SK-N-MC (cell line): ENCODE measurements at regions not wholly inside any gene's neighbourhood (a gene's known extent, or its start where the extent isn't known, plus 50 kb on each side); places are given as distances from the start of the nearest gene placed in this dataset.

ENCODE experiments used
- DNase-seq: peaks from one replicate; pipeline ENCODE4 v3.0.0-alpha.2; 2011; ENCODE audit warnings: low read depth, low spot score
- H3K27ac ChIP-seq: fragments of 200-600 bp; sonication (generic); 2 replicates; pipeline ENCODE4 v1.5.1; 2016; ENCODE audit warnings: mixed run types
- H3K36me3 ChIP-seq: fragments of 200-600 bp; sonication (generic); 2 replicates; pipeline ENCODE4 v1.6.1; 2017; ENCODE audit warnings: antibody characterized with exemption, low read length, mixed read lengths; ENCODE audit not compliant: insufficient read depth
- H3K4me3 ChIP-seq: fragments of 200-600 bp; sonication (generic); 2 replicates; pipeline ENCODE4 v1.5.1; 2016
- H3K9ac ChIP-seq: fragments of 200-600 bp; sonication (generic); 2 replicates; pipeline ENCODE4 v1.8.0; 2017; ENCODE audit warnings: mixed run types, mixed read lengths; ENCODE audit not compliant: insufficient read length
- H3K9me3 ChIP-seq: fragments of 200-600 bp; sonication (generic); 2 replicates; pipeline ENCODE4 v1.6.1; 2017; ENCODE audit warnings: low read depth, mild to moderate bottlenecking, antibody characterized with exemption, low read length, moderate library complexity, mixed read lengths
- EZH2 ChIP-seq: fragments of 200-600 bp; sonication (generic); IDR thresholded peaks from one replicate; pipeline ENCODE4 v1.6.1; 2017; ENCODE audit warnings: antibody characterized with exemption
- FOXP2 ChIP-seq: optimal IDR thresholded peaks from 2 replicates; pipeline ENCODE3; 2011; ENCODE audit warnings: mild to moderate bottlenecking, moderate library complexity; ENCODE audit not compliant: insufficient read depth; ENCODE audit errors: extremely low read length, control extremely low read depth
- POLR2AphosphoS5 ChIP-seq: IDR thresholded peaks from 2 replicates; pipeline ENCODE4 v1.6.1; 2012; ENCODE audit warnings: mild to moderate bottlenecking, low read depth, low read length, borderline replicate concordance

DNA sequence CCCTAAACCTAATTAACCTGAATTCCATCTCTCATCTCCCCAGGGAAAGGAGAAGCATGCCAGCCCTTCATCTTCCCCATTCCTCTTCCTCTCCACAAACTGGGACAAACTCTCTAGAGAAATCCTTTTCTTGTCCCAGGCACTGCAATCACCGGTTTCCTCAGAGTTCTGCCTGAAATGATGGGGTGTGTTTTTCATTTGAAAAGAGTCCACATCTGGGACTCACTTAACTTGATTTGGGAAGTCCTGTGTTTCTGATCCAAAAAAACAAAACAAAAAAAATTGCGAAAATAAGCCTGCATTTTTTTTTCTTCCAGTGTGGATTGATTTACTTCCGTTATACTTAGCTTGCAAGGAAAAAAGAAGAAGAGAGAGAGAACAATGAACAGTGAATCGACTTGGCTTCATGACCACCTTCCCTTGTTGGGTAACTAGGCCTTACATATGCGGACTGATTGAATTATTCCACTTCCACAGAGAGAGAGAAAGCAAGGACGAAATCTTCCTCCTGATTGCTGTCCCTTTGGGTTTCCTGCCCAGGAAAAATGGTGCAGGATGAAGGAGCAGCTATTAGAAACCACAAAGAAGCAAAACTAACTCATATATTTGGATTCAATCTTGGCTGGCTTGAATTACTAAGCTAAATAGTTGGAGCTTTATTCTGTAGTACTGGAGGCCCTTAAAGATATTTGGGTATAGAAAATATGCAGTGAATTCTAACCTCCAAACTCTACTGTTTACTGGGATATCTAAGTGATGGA, 506.2 kb upstream of the TBX3 start:
- H3K36me3 ChIP-seq = no peaks in the 10 kb centered on the region
- H3K27ac ChIP-seq = no peak overlapping the region
- TF ChIP-seq POLR2AphosphoS5 = no peak
- no peak for TF ChIP-seq EZH2
- TF ChIP-seq FOXP2 = no peak
- no peaks in the 10 kb centered on the region for H3K9me3 ChIP-seq
- no peak for DNase-seq
- H3K9ac ChIP-seq = no peak overlapping the region
- H3K4me3 ChIP-seq = no peak overlapping the region

DNA sequence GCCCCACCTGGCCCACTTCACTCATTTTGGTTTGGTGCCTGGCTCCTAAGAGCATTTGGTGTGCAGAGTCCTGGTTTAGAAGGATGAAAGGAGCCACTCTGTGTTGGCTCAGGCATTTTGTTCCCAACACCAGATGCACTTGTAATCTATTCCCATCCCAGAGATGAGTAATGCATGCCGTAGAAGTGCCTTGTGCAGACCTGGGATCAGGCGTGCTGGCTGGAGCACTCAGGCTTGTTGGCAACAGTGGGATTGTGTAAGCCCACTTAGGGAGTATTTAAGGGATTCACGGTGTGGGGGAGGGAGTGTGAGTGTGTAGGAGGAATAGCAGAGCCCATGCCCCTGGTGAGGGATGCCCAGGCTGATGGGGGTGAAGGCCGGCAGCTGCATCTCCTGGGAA, 501.5 kb upstream of the TBX3 start:
- no peaks in the 10 kb centered on the region for H3K36me3 ChIP-seq
- no peaks in the 10 kb centered on the region for H3K9me3 ChIP-seq
- H3K4me3 ChIP-seq = no peak overlapping the region
- no peak for TF ChIP-seq FOXP2
- no peak for TF ChIP-seq EZH2
- no peak for TF ChIP-seq POLR2AphosphoS5
- DNase-seq = no peak
- H3K27ac ChIP-seq = no peak overlapping the region
- no peak overlapping the region for H3K9ac ChIP-seq

DNA sequence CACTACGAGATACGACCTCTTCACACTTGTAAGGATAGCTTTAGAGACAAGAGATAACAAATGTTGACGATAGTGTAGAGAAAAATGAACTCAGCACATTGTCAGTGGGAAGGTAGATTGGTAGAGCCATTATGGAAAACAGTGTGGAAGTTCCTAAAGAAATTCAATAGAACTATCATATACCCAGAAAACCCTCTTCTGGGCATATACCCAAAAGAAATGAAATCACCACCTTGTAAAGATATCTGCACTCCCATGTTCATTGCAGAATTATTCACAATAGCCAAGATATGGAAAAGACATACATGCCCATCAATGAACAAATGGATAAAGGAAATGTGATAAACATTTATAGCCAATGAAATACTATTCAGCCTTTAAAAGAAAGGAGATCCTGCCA, 499.8 kb upstream of the TBX3 start:
- no peak overlapping the region for H3K9ac ChIP-seq
- TF ChIP-seq EZH2 (no peak), POLR2AphosphoS5 (no peak), FOXP2 (no peak)
- H3K4me3 ChIP-seq = no peak overlapping the region
- DNase-seq = no peak
- no peak overlapping the region for H3K27ac ChIP-seq
- no peaks in the 10 kb centered on the region for H3K9me3 ChIP-seq
- H3K36me3 ChIP-seq = no peaks in the 10 kb centered on the region

DNA sequence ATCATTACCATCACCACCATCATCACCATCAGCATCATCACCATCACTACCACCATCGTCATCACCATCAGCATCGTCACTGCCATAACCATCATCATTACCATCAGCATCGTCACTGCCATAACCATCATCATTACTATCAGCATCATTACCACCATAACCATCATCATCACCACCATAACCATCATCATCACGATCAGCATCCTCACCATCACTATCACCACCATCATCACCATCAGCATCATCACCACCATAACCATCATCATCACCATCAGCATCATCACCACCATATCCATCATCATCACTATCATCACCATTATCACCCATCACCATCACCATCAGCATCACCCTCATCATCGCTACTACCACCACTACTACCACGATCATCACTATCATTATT, 493.9 kb upstream of the TBX3 start:
- TF ChIP-seq EZH2 (no peak), POLR2AphosphoS5 (no peak), FOXP2 (no peak)
- no peaks in the 10 kb centered on the region for H3K36me3 ChIP-seq
- H3K9ac ChIP-seq = no peak overlapping the region
- no peak for DNase-seq
- H3K9me3 ChIP-seq = no peaks in the 10 kb centered on the region
- H3K4me3 ChIP-seq = no peak overlapping the region
- H3K27ac ChIP-seq = no peak overlapping the region

DNA sequence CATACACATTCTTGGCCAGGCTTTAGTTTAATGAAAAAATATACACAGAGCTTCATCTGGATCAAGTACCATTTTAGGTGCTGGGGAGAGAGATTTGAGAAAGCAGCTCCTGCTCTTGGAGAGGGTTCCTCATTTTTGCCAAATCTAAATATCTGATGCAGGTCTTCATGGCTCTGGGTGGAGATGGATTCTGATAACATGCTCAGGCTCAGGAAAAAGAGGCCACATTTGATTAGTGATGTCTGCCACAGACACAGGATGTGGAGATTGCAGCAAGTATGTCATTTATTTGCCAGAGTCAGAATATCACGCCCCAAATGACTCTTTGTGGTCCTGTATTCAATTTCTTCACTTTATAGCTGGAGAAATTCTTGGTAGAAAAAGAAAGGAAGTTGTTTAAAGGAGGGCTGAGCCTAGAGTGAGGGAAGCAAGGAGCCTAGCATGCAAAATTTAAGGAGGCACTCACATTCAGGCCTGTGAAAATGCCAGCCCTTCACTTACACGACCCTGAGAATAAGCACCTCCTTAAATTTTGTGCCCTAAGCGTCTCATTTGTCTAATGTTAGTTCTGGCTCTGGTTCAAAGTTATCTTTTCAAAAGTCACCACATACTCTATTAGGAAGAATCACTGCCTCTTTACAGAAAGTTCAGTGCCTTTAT, 492.9 kb upstream of the TBX3 start:
- Histone ChIP-seq H3K4me3 (no peak overlapping the region), H3K36me3 (no peaks in the 10 kb centered on the region), H3K9ac (no peak overlapping the region), H3K27ac (no peak overlapping the region), H3K9me3 (no peaks in the 10 kb centered on the region)
- TF ChIP-seq POLR2AphosphoS5 (no peak), EZH2 (no peak), FOXP2 (no peak)
- DNase-seq = no peak

DNA sequence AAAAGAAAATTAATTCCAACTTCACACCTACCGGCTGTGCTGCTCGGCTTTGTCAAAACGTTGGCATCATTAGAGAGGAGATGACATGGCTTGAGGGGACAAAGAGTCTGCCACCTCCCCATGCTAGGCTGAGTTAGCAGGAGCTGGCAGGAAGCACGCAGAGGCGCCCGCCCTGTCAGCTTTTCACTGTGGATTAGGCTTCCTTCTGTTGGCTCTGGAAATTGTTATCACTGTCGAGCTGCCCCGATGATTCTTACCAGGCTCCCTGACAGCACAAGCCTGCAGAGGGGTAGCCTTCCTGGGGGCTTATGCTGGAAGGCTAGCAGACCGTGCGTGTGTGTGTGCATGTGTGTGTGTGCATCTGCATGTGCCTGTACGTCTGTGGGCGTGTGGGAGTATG, 490.9 kb upstream of the TBX3 start:
- H3K9ac ChIP-seq = no peak overlapping the region
- no peak overlapping the region for H3K4me3 ChIP-seq
- H3K36me3 ChIP-seq = no peaks in the 10 kb centered on the region
- DNase-seq = no peak
- H3K27ac ChIP-seq = no peak overlapping the region
- no peak for TF ChIP-seq FOXP2
- TF ChIP-seq EZH2 = no peak
- TF ChIP-seq POLR2AphosphoS5 = no peak
- H3K9me3 ChIP-seq = no peaks in the 10 kb centered on the region

DNA sequence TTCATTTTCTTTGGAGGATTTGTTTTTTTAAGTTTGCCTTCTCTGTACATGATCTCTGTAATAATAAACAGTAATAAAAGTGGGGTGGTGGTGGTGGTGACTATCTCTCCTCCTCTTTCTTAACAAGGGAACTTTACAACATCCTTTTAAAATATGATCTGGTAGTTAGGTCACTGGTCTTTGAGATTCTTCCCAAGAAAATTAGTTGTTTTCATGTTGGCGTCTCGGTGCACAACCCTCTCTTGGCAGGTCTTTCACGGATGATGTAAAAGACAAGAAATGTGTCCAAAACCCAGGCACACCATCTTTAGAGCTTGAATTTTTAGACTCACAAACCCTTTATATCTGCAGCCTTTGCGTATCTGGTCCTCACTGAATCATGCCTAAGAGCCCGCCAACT, 488.5 kb upstream of the TBX3 start:
- DNase-seq = no peak

DNA sequence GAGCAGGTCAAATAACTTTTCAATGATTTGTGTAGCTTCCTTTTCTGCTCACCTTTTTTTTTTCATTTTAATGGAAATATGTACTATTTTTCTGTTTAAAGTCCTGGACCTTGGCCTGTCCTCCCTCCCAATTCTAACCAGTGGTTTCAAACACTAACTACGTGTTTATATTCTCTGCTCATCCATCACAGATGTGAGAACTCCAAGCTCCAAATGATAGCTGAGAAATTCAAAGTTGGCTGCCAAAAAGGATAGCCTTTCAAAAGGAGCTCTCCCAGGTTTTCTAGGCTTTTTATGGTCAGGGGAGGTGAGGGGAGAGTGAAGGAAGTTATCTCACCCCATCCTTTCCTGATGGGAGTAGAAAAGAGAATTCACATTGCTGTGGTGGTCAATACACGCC, 486.0 kb upstream of the TBX3 start:
- no peak overlapping the region for H3K9ac ChIP-seq
- TF ChIP-seq FOXP2 (no peak), POLR2AphosphoS5 (no peak), EZH2 (no peak)
- H3K27ac ChIP-seq = no peak overlapping the region
- no peaks in the 10 kb centered on the region for H3K36me3 ChIP-seq
- no peak for DNase-seq
- H3K9me3 ChIP-seq = no peaks in the 10 kb centered on the region
- H3K4me3 ChIP-seq = no peak overlapping the region

More for the DNA sequence above, 488.5 kb upstream of the TBX3 start:
- Histone ChIP-seq H3K4me3 (no peak overlapping the region), H3K9me3 (no peaks in the 10 kb centered on the region), H3K27ac (no peak overlapping the region), H3K36me3 (no peaks in the 10 kb centered on the region), H3K9ac (no peak overlapping the region)
- no peak for TF ChIP-seq POLR2AphosphoS5
- TF ChIP-seq EZH2 = no peak
- no peak for TF ChIP-seq FOXP2
